Transverse colon (tissue), 4 donors: ENCODE measurements at regions not wholly inside any gene's neighbourhood (a gene's known extent, or its start where the extent isn't known, plus 50 kb on each side); places are given as distances from the start of the nearest gene placed in this dataset.

Experiments
- CTCF ChIP-seq, 5 experiments: fragments of 200-600 bp in 3 of 5; fragments of 450-650 bp in 2 of 5; sonication (generic) in 3 of 5; IDR thresholded peaks; 1 replicate in 2 of 5; 2 replicates in 3 of 5; pipeline ENCODE4 v1.5.1; 2016 to 2017; ENCODE audit warnings: antibody characterized with exemption in 5 of 5, inconsistent platforms in 3 of 5, mild to moderate bottlenecking in 2 of 5, moderate library complexity in 1 of 5
- POLR2A ChIP-seq: fragments of 450-650 bp; IDR thresholded peaks from one replicate; pipeline ENCODE4 v1.6.1; 2016; ENCODE audit warnings: antibody characterized with exemption, mild to moderate bottlenecking, moderate library complexity
- POLR2AphosphoS5 ChIP-seq, 3 donors: sonication (generic); formaldehyde crosslinking; IDR thresholded peaks; one replicate each; pipeline ENCODE4 v1.6.1; 2016; ENCODE audit warnings: antibody characterized with exemption in 3 of 3

GRCh38 chr1:214918745-214919144 is 163.8 kb upstream of the KCNK2 start:
- TF ChIP-seq POLR2AphosphoS5 (IDR thresholded peaks at IDR 0.05) = no peak
- no peak for TF ChIP-seq CTCF (IDR thresholded peaks at IDR 0.05)
- no peak for TF ChIP-seq POLR2A
